Central memory CD8-positive, alpha-beta T cell (primary cell): ENCODE measurements at regions not wholly inside any gene's neighbourhood (a gene's known extent, or its start where the extent isn't known, plus 50 kb on each side); places are given as distances from the start of the nearest gene placed in this dataset.

ENCODE experiments used
- ATAC-seq: fragments of 150-1000 bp; cut with Tn5 transposase; replicated peaks from 2 replicates; pipeline ENCODE4 v1.10.0; 2022; ENCODE audit warnings: mild to moderate bottlenecking, moderate FRiP score, moderate number of reproducible peaks; ENCODE audit not compliant: poor library complexity, severe bottlenecking; ENCODE audit errors: extremely low read depth
- DNase-seq, 2 donors: peaks; one replicate each; pipeline ENCODE4 v3.0.0; 2021; ENCODE audit warnings: low spot score in 2 of 2
- H3K27ac Mint-ChIP-seq: one replicate; pipeline ENCODE4 v1.8.0; 2022; ENCODE audit warnings: low read depth, mild to moderate bottlenecking, moderate library complexity, mixed read lengths
- H3K27me3 Mint-ChIP-seq: one replicate; pipeline ENCODE4 v1.8.0; 2022; ENCODE audit warnings: mixed read lengths
- H3K36me3 Mint-ChIP-seq: one replicate; pipeline ENCODE4 v1.8.0; 2022; ENCODE audit warnings: mild to moderate bottlenecking, moderate library complexity, mixed read lengths; ENCODE audit not compliant: insufficient read depth
- H3K4me1 Mint-ChIP-seq: one replicate; pipeline ENCODE4 v1.8.0; 2022; ENCODE audit warnings: mixed read lengths
- H3K4me3 Mint-ChIP-seq: one replicate; pipeline ENCODE4 v1.8.0; 2022; ENCODE audit warnings: mild to moderate bottlenecking, moderate library complexity, mixed read lengths
- H3K9me3 Mint-ChIP-seq: one replicate; pipeline ENCODE4 v1.8.0; 2022; ENCODE audit warnings: mixed read lengths

DNA sequence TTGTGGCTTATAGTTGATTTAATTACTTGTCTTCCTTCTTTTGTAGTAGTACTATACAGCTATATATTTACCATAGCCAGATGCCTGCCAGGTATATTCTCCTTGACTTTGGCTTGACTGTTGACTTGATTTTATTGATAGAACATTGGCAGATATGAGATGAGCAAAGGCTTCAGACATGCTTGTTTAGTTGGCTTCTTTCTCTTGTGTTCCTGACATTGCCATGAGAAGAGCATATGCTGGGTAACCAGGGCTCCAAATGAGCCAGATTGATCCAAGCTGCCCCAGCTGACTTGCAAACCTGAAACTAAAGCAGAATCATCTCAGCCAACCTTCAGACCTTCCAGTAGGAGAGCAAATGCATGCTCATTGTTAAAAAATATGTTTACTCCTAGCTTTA, 508.1 kb upstream of the BTBD3 start:
- H3K9me3 Mint-ChIP-seq = peaks cover 12% of the 10 kb centered on the region
- no peaks in the 10 kb centered on the region for H3K27me3 Mint-ChIP-seq
- H3K4me1 Mint-ChIP-seq = no peaks in the 10 kb centered on the region
- DNase-seq (no peak), ATAC-seq (no peak)
- no peak overlapping the region for H3K4me3 Mint-ChIP-seq
- no peak overlapping the region for H3K27ac Mint-ChIP-seq
- H3K36me3 Mint-ChIP-seq = no peaks in the 10 kb centered on the region

DNA sequence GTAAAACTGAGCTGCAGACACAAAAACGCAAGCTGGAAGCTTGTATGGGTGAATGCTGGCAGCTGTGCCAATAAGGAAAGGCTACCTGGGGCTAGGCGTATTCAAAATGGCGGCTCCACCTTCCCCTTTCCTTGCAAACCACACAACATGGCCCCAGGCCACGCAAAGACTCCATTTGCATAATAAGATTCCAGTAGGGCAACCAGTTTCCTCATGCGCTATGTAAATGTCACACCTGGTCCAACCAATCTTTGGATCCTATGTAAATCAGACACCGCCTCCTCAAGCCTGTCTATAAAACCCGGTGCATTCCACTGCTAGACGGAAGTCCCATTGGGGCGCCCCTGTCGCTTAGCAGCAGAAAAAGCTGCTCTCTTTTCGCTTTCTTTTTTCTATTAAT, 505.9 kb upstream of the BTBD3 start:
- ATAC-seq (no peak), DNase-seq (no peak)
- Mint-ChIP-seq H3K27ac (no peak overlapping the region), H3K4me1 (no peaks in the 10 kb centered on the region), H3K27me3 (no peaks in the 10 kb centered on the region), H3K9me3 (peaks cover 12% of the 10 kb centered on the region), H3K36me3 (no peaks in the 10 kb centered on the region), H3K4me3 (no peak overlapping the region)

DNA sequence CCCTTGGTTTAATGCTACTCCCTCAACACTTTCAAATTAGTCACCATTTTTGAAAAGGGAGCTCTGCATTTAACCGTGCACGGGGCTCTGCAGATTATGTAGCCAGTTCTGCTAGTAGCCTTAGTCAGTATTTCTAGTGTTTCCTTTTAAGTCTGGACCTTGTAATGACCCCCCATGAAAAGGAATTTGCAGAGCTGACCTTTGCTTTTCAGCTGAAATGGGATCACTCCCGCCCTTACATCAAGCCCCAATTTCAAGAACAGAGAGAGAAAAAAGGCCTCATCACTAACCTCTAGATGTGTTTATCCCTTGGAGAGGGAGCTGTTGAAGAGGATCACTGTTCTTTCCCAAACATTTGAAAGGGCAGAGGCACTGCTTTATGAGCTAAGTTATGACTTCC, 490.7 kb upstream of the BTBD3 start:
- Mint-ChIP-seq H3K27me3 (no peaks in the 10 kb centered on the region), H3K36me3 (no peaks in the 10 kb centered on the region), H3K4me3 (no peak overlapping the region), H3K4me1 (no peaks in the 10 kb centered on the region), H3K27ac (no peak overlapping the region), H3K9me3 (peaks cover 16% of the 10 kb centered on the region)
- ATAC-seq = no peak
- DNase-seq = no peak

DNA sequence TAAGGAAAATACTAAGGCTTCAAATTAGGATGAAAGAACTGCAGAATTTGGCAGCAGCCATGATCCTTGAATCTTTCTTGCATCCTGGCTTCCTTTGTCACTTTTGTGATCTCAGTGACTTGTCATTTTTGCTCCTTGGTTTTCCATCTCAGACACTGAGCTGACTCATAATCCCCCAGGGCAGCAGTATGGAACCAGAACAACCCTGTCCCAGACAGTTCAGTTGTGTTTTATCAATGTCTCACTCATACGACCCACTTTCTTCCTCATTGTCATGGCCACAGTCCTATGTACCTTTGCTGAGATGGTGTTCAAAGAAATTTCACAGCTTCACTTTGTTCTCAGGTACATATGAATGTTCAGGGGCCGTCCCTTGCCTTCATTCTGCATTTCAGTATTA, 488.5 kb upstream of the BTBD3 start:
- H3K27ac Mint-ChIP-seq = no peak overlapping the region
- H3K4me3 Mint-ChIP-seq = no peak overlapping the region
- no peaks in the 10 kb centered on the region for H3K4me1 Mint-ChIP-seq
- no peaks in the 10 kb centered on the region for H3K36me3 Mint-ChIP-seq
- peaks cover 16% of the 10 kb centered on the region for H3K9me3 Mint-ChIP-seq
- ATAC-seq (no peak), DNase-seq (no peak)
- no peaks in the 10 kb centered on the region for H3K27me3 Mint-ChIP-seq

DNA sequence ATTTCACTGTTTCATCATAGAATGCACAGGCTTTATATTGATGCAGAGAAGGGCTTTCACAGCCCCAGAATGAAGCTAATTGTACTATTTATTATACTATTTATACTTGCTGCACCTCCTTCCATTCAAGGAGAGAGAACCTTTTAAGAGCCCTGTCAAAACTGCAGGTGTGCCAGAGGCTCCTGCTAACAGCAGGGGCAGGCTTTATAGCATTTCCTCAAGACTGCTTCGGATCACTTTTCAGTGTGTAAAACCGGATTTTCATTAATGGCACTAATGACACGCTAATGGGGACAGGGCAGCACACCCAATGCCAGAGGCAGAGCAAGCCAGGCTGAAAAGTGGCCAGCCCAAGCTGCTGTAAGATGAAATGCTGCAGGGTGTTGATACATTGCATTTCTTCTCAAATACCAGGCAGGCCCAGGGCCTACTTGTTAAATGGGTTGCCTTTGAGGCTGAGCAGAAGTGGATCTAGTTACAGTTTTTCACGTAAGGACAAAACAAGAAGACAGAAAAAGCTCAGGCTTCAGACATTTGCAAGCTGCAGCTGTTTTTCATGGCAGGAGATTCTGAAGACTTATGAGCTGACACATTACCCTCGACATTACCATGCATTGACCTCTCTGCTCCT, 487.7 kb upstream of the BTBD3 start:
- no peak for ATAC-seq
- H3K9me3 Mint-ChIP-seq = peaks cover 21% of the 10 kb centered on the region
- H3K36me3 Mint-ChIP-seq = no peaks in the 10 kb centered on the region
- no peak overlapping the region for H3K4me3 Mint-ChIP-seq
- DNase-seq = no peak
- H3K27me3 Mint-ChIP-seq = no peaks in the 10 kb centered on the region
- no peaks in the 10 kb centered on the region for H3K4me1 Mint-ChIP-seq
- H3K27ac Mint-ChIP-seq = no peak overlapping the region

DNA sequence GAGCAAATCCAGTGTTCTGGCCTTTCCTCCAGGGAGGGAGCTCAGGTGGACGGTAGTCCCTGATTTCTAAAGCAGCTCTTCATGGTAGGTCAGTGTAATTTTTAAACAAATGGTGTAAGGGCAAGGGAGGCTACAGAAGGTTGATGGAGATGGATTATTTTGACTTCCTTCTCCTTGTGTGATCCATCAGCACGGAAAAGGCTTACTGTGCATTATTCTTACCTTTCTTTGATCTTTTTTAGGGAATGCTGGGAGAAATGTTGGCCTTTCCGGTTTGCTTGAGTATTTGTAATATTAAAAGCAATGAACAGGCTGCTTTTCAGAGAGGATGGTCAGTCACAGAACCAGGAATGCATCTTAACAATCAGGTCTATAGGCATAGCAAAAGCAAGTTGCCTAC, 487.0 kb upstream of the BTBD3 start:
- Mint-ChIP-seq H3K4me1 (no peaks in the 10 kb centered on the region), H3K27me3 (no peaks in the 10 kb centered on the region), H3K36me3 (no peaks in the 10 kb centered on the region), H3K4me3 (no peak overlapping the region), H3K9me3 (peaks cover 21% of the 10 kb centered on the region), H3K27ac (no peak overlapping the region)
- DNase-seq (no peak), ATAC-seq (no peak)

DNA sequence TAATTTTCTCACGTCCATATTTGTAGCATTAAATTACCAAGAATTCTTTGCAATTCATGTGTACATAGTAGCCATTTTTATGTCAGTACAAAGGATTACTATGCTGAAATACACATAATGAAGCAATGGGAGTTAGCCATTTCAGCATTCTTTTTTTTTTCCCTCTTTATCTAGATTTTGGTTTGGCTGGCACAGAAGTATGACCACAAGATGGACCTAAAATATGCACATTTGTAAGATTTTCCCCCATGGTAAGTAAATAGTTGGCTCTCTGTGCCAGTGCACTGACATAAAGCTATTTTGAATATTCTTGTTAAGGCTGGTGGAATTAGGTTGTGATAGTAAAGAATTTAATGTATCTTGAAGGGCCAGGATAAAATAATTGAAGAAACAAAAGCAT, 486.1 kb upstream of the BTBD3 start:
- Mint-ChIP-seq H3K27ac (no peak overlapping the region), H3K9me3 (peaks cover 25% of the 10 kb centered on the region), H3K27me3 (no peaks in the 10 kb centered on the region), H3K36me3 (peaks cover 3% of the 10 kb centered on the region), H3K4me3 (no peak overlapping the region), H3K4me1 (no peaks in the 10 kb centered on the region)
- no peak for DNase-seq
- ATAC-seq = no peak

DNA sequence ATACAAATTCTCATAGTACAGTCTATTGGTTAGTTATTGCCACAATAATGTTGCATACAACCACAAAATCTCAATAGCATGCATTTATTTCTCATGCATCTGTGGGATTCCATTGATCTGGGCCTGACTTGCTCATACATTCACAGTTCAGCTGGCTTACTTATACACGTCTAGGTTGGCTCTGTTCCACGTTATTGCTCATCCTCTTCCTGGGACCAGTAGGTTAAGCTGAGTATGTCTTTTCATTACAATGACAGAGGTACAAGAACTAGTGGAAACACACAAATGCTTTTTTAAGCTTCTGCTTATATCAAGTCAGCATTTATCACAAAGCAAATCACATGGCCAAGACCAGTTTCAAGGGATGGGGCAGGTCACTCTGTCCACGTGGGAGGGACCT, 485.3 kb upstream of the BTBD3 start:
- H3K27ac Mint-ChIP-seq = no peak overlapping the region
- no peak for DNase-seq

DNA sequence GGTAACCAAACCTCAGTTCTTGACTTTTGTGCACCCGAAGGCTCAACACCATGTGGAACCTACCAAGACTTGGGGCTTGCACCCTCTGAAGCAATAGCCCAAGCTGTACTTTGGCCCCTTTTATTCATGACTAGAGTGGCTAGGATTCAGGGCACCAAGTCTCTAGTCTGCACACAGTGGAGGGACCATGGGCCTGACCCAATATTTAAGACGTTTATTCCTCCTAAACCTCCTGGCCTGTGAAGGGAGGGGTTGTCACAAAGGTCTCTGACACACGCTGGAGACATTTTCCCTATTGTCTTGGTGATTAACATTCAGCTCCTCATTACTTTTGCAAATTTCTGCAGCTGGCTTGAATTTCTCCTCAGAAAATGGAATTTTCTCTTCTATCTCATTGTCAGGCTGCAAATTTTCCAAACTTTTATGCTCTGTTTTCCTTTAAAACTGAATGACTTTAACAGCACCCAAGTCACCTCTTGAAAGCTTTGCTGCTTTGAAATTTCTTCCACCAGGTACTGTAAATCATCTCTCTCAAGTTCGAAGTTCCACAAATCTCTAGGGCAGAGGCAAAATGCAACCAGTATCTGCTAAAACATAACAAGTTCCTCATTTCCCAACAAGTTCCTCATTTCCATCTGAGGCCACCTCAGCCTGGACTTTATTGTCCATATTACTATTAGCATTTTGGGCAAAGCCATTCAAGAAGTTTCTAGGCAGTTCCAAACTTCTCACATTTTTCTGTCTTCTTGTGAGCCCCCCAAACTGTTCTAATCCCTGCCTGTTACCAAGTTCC, 481.4 kb upstream of the BTBD3 start:
- Mint-ChIP-seq H3K27ac (no peak overlapping the region), H3K36me3 (peaks cover 3% of the 10 kb centered on the region), H3K27me3 (no peaks in the 10 kb centered on the region), H3K9me3 (peaks cover 17% of the 10 kb centered on the region), H3K4me3 (no peak overlapping the region), H3K4me1 (no peaks in the 10 kb centered on the region)
- ATAC-seq = no peak
- DNase-seq = no peak

More for the DNA sequence above, 485.3 kb upstream of the BTBD3 start:
- Mint-ChIP-seq H3K36me3 (peaks cover 3% of the 10 kb centered on the region), H3K27me3 (no peaks in the 10 kb centered on the region), H3K4me1 (no peaks in the 10 kb centered on the region), H3K4me3 (no peak overlapping the region), H3K9me3 (peaks cover 29% of the 10 kb centered on the region)
- no peak for ATAC-seq

DNA sequence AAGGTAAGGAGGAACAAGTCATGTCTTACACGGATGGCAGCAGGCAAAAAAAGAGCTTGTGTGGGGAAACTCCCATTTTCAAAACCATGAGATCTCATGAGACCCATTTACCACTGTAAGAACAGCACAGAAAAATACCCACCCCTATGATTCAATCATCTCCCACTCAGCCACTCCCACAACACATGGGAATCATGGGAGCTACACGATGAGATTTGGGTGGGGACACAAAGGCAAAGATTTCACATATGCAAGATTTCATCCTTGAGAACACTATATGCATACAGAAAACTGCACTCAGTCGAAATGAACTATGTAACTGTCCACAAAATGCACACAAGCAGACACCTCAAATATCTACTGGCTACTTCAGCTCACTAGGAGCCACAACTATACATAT, 480.6 kb upstream of the BTBD3 start:
- Mint-ChIP-seq H3K4me1 (no peaks in the 10 kb centered on the region), H3K36me3 (peaks cover 3% of the 10 kb centered on the region), H3K27ac (no peak overlapping the region), H3K4me3 (no peak overlapping the region), H3K27me3 (no peaks in the 10 kb centered on the region), H3K9me3 (peaks cover 17% of the 10 kb centered on the region)
- no peak for DNase-seq
- ATAC-seq = no peak

DNA sequence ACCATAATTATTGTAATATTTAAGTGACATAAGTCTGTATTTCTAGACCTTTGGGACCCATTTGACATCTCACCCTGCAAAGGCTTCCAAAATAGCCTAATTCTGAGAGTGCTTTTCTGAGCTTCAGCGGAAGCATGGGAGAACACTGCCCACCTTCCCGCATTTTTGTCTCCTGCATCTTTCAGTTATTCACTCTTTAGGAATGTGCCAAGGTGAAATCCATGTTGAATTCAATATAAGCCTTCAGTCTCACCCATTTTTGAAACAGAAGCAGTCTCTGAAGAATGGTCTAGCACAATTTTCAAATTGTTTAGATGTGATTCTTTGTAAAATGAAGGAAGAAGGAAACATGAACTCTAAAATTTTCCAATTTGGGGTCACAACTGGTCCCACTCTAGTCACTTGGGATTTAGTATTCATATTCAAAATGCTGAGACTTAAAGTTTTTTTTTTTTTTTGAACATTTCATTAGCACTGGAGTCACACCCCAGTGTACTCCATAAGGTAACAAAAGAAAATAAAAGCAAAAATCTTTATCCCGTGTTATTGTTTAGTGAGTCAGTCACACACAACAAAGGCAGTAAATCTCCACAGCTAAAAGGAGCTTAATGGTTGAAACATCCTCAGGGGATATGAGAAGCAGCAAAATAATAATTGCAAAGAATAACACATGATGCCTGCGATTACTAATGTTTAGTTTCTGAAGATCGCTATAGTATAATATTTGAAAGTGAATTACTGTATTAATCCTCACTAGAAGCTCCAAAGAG, 479.9 kb upstream of the BTBD3 start:
- Mint-ChIP-seq H3K9me3 (peaks cover 17% of the 10 kb centered on the region), H3K4me1 (no peaks in the 10 kb centered on the region), H3K27me3 (no peaks in the 10 kb centered on the region), H3K27ac (no peak overlapping the region), H3K36me3 (peaks cover 3% of the 10 kb centered on the region), H3K4me3 (no peak overlapping the region)
- no peak for ATAC-seq
- DNase-seq = no peak

DNA sequence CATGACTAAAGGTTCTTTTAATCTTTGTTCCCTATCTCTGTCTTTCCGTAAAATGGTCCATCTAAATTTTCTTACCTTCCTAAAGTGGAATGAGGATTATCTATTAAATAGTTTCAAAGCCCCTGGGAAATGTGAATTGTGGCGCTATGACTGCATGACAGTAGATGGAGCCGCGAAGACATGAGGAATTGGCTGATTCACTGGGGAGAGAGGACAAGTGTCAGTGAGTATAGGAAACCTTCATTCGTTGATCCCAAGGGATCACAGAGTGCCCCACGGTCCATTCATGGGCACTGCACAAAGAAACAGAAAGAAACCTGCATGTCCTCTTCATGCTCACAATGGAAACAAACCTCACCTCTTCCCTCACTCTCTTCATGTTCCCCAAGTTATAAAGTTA, 479.3 kb upstream of the BTBD3 start:
- Mint-ChIP-seq H3K27me3 (no peaks in the 10 kb centered on the region), H3K4me3 (no peak overlapping the region), H3K9me3 (peaks cover 17% of the 10 kb centered on the region), H3K27ac (no peak overlapping the region), H3K4me1 (no peaks in the 10 kb centered on the region), H3K36me3 (peaks cover 3% of the 10 kb centered on the region)
- DNase-seq (no peak), ATAC-seq (no peak)
